ENCODE measurements at regions not wholly inside any gene's neighbourhood (a gene's known extent, or its start where the extent isn't known, plus 50 kb on each side); places are given as distances from the start of the nearest gene placed in this dataset.
A peak's percentile ranks its signal among the peaks of the same experiment; 100 is the strongest.

DNA sequence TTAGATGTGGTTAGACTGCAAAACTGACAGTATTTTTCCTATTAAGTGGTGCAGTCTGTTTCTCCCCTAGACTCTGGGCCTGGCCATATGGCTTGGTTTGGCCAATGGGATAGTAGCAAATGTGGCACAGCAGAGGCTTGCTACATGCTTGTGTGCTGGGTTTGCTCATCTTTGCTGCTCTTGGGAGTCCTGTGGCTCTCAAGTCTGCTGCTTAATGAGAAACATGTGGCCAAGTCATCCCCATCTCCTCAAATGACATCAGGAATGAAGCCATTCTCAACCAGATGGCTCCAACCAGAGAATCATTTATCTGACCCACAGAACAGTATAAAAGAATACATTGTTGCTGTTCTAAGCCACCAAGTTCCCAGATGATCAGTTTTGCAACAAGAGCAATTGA, 57.1 kb upstream of the PAX3 start:
- Histone ChIP-seq H3K27me3 (ENCODE audit: insufficient read depth, low read length) (no peaks in the 10 kb centered on the region), H3K9ac (ENCODE audit: low read length) (no peak overlapping the region), H4K20me1 (ENCODE audit: insufficient read depth, low read length) (no peaks in the 10 kb centered on the region), H2AFZ (ENCODE audit: low read depth, low read length) (no peak overlapping the region), H3K9me3 (ENCODE audit: insufficient read depth, low read depth, low read length) (peaks cover 3% of the 10 kb centered on the region), H3K4me1 (ENCODE audit: insufficient read depth, low read length) (no peaks in the 10 kb centered on the region), H3K4me3 (ENCODE audit: insufficient read depth, low read depth, low read length) (no peak overlapping the region), H3K79me2 (ENCODE audit: insufficient read depth, low read length) (no peaks in the 10 kb centered on the region), H3K4me2 (ENCODE audit: low read length) (no peak overlapping the region), H3K27ac (ENCODE audit: low read depth, low read length) (no peak overlapping the region), H3K36me3 (ENCODE audit: insufficient read depth, low read length) (no peaks in the 10 kb centered on the region)
- no peak for TF ChIP-seq EZH2 (IDR thresholded peaks at IDR 0.05; ENCODE audit: insufficient read depth, low read length)
- peak; percentile 37 for DNase-seq (ENCODE audit: low read depth)
- no peak overlapping the region for H3K27ac Mint-ChIP-seq (ENCODE audit: unreplicated experiment)
- H3K4me3 Mint-ChIP-seq (ENCODE audit: unreplicated experiment), result no peak overlapping the region
- H3K36me3 Mint-ChIP-seq (ENCODE audit: low read depth, unreplicated experiment), result no peaks in the 10 kb centered on the region
- FAIRE-seq, result no peak
- no peaks in the 10 kb centered on the region for H3K9me3 Mint-ChIP-seq (ENCODE audit: unreplicated experiment)
- no peaks in the 10 kb centered on the region for H3K27me3 Mint-ChIP-seq (ENCODE audit: low read depth, unreplicated experiment)
- H3K4me1 Mint-ChIP-seq (ENCODE audit: low read depth, unreplicated experiment), result no peaks in the 10 kb centered on the region

GRCh38 chr2:222357930-222358329, 59.1 kb upstream of the PAX3 start:
- peaks cover 3% of the 10 kb centered on the region for H3K9me3 ChIP-seq (ENCODE audit: insufficient read depth, low read depth, low read length)
- no peaks in the 10 kb centered on the region for H3K4me1 ChIP-seq (ENCODE audit: insufficient read depth, low read length)
- H3K79me2 ChIP-seq (ENCODE audit: insufficient read depth, low read length), result no peaks in the 10 kb centered on the region
- Mint-ChIP-seq H3K4me1 (ENCODE audit: low read depth, unreplicated experiment) (no peaks in the 10 kb centered on the region), H3K36me3 (ENCODE audit: low read depth, unreplicated experiment) (no peaks in the 10 kb centered on the region), H3K4me3 (ENCODE audit: unreplicated experiment) (no peak overlapping the region), H3K27ac (ENCODE audit: unreplicated experiment) (no peak overlapping the region), H3K9me3 (ENCODE audit: unreplicated experiment) (peaks cover 6% of the 10 kb centered on the region), H3K27me3 (ENCODE audit: low read depth, unreplicated experiment) (no peaks in the 10 kb centered on the region)
- H3K27me3 ChIP-seq (ENCODE audit: insufficient read depth, low read length), result no peaks in the 10 kb centered on the region
- H3K4me2 ChIP-seq (ENCODE audit: low read length), result no peak overlapping the region
- H2AFZ ChIP-seq (ENCODE audit: low read depth, low read length), result no peak overlapping the region
- no peak for FAIRE-seq
- DNase-seq (ENCODE audit: low read depth), result peak; percentile 2
- H3K9ac ChIP-seq (ENCODE audit: low read length), result no peak overlapping the region
- no peaks in the 10 kb centered on the region for H4K20me1 ChIP-seq (ENCODE audit: insufficient read depth, low read length)
- TF ChIP-seq CTCF (IDR thresholded peaks at IDR 0.05; ENCODE audit: insufficient read depth, low read depth, low read length) (no peak), EZH2 (IDR thresholded peaks at IDR 0.05; ENCODE audit: insufficient read depth, low read length) (no peak)
- H3K4me3 ChIP-seq (ENCODE audit: insufficient read depth, low read depth, low read length), result no peak overlapping the region
- no peaks in the 10 kb centered on the region for H3K36me3 ChIP-seq (ENCODE audit: insufficient read depth, low read length)
- no peak overlapping the region for H3K27ac ChIP-seq (ENCODE audit: low read depth, low read length)

GRCh38 chr2:222358876-222359275, 60.1 kb upstream of the PAX3 start:
- Histone ChIP-seq H3K4me3 (ENCODE audit: insufficient read depth, low read depth, low read length) (no peak overlapping the region), H3K79me2 (ENCODE audit: insufficient read depth, low read length) (no peaks in the 10 kb centered on the region), H3K4me1 (ENCODE audit: insufficient read depth, low read length) (no peaks in the 10 kb centered on the region), H3K27me3 (ENCODE audit: insufficient read depth, low read length) (no peaks in the 10 kb centered on the region), H3K27ac (ENCODE audit: low read depth, low read length) (no peak overlapping the region), H4K20me1 (ENCODE audit: insufficient read depth, low read length) (no peaks in the 10 kb centered on the region), H2AFZ (ENCODE audit: low read depth, low read length) (no peak overlapping the region), H3K9ac (ENCODE audit: low read length) (no peak overlapping the region), H3K4me2 (ENCODE audit: low read length) (no peak overlapping the region), H3K36me3 (ENCODE audit: insufficient read depth, low read length) (no peaks in the 10 kb centered on the region), H3K9me3 (ENCODE audit: insufficient read depth, low read depth, low read length) (peaks cover 3% of the 10 kb centered on the region)
- peaks cover 6% of the 10 kb centered on the region for H3K9me3 Mint-ChIP-seq (ENCODE audit: unreplicated experiment)
- DNase-seq (ENCODE audit: low read depth) (peak; percentile 31), FAIRE-seq (no peak)
- TF ChIP-seq CTCF (IDR thresholded peaks at IDR 0.05; ENCODE audit: insufficient read depth, low read depth, low read length) (no peak), EZH2 (IDR thresholded peaks at IDR 0.05; ENCODE audit: insufficient read depth, low read length) (no peak)
- H3K27ac Mint-ChIP-seq (ENCODE audit: unreplicated experiment), result no peak overlapping the region
- no peak overlapping the region for H3K4me3 Mint-ChIP-seq (ENCODE audit: unreplicated experiment)
- H3K36me3 Mint-ChIP-seq (ENCODE audit: low read depth, unreplicated experiment), result no peaks in the 10 kb centered on the region
- no peaks in the 10 kb centered on the region for H3K27me3 Mint-ChIP-seq (ENCODE audit: low read depth, unreplicated experiment)
- no peaks in the 10 kb centered on the region for H3K4me1 Mint-ChIP-seq (ENCODE audit: low read depth, unreplicated experiment)

Measured in astrocyte (in vitro differentiated cells and primary cell).